ENCODE measurements at regions not wholly inside any gene's neighbourhood (a gene's known extent, or its start where the extent isn't known, plus 50 kb on each side); places are given as distances from the start of the nearest gene placed in this dataset.

GRCh38 chr2:219851169-219851568 is 223.7 kb downstream of the SLC4A3 start:
- H3K27me3 ChIP-seq: no peaks in the 10 kb centered on the region
- no peak overlapping the region for H3K4me3 ChIP-seq
- H3K36me3 ChIP-seq (replicated peaks in 1 of 2; ENCODE audit: insufficient read depth in 1 of 2, low read depth in 2 of 2): no peaks in the 10 kb centered on the region
- H3K9me3 ChIP-seq: no peaks in the 10 kb centered on the region
- intact Hi-C loops (cut with DNase I): no loop called here
- 50% methylated on average over 5 to 6 of the region's 6 CpGs for WGBS, 2 donors
- DNase-seq: no peak
- ATAC-seq: no peak
- TF ChIP-seq POLR2A (IDR thresholded peaks at IDR 0.05) (no peak), CTCF (IDR thresholded peaks at IDR 0.05) (no peak)
- no peak overlapping the region for H3K27ac ChIP-seq
- H3K4me1 ChIP-seq: no peaks in the 10 kb centered on the region

- DNase-seq (peak in 1 of 4 donors; percentile 5), ATAC-seq (no peak)
- intact Hi-C loops (cut with DNase I): no loop called here
- Histone ChIP-seq H3K36me3 (replicated peaks in 1 of 2; ENCODE audit: insufficient read depth in 1 of 2, low read depth in 2 of 2) (no peaks in the 10 kb centered on the region), H3K9me3 (no peaks in the 10 kb centered on the region), H3K4me3 (no peak overlapping the region), H3K4me1 (no peaks in the 10 kb centered on the region), H3K27me3 (no peaks in the 10 kb centered on the region), H3K27ac (no peak overlapping the region)
- no peak for TF ChIP-seq POLR2A (IDR thresholded peaks at IDR 0.05)
- no peak for TF ChIP-seq CTCF (IDR thresholded peaks at IDR 0.05)
- WGBS, 2 donors: 17 to 37% methylated on average over 21 to 22 of the region's 22 CpGs
These were observed 224.5 kb downstream of the SLC4A3 start for GRCh38 chr2:219851801-219852481.

- ATAC-seq: no peak
- TF ChIP-seq POLR2A (IDR thresholded peaks at IDR 0.05) (no peak), CTCF (IDR thresholded peaks at IDR 0.05) (no peak)
- no peak overlapping the region for H3K27ac ChIP-seq
- H3K4me3 ChIP-seq: no peak overlapping the region
- H3K36me3 ChIP-seq (replicated peaks in 1 of 2; ENCODE audit: insufficient read depth in 1 of 2, low read depth in 2 of 2): no peaks in the 10 kb centered on the region
- no peaks in the 10 kb centered on the region for H3K27me3 ChIP-seq
- H3K4me1 ChIP-seq: no peaks in the 10 kb centered on the region
- no peak for DNase-seq
- intact Hi-C loops (cut with DNase I): no loop called here
- WGBS, 2 donors: 59 to 73% methylated on average over 12 of the region's 12 CpGs
- no peaks in the 10 kb centered on the region for H3K9me3 ChIP-seq
These were observed 225.2 kb downstream of the SLC4A3 start for GRCh38 chr2:219852626-219853025.

- no peak overlapping the region for H3K4me3 ChIP-seq
- no peak for TF ChIP-seq CTCF (IDR thresholded peaks at IDR 0.05)
- no peak for TF ChIP-seq POLR2A (IDR thresholded peaks at IDR 0.05)
- no peaks in the 10 kb centered on the region for H3K9me3 ChIP-seq
- no peak for ATAC-seq
- H3K27ac ChIP-seq: no peak overlapping the region
- WGBS, 2 donors: 37 to 60% methylated on average over 3 of the region's 3 CpGs
- intact Hi-C loops (cut with DNase I): no loop called here
- H3K27me3 ChIP-seq: no peaks in the 10 kb centered on the region
- H3K4me1 ChIP-seq: no peaks in the 10 kb centered on the region
- H3K36me3 ChIP-seq (replicated peaks in 1 of 2; ENCODE audit: insufficient read depth in 1 of 2, low read depth in 2 of 2): no peaks in the 10 kb centered on the region
- DNase-seq: no peak
These were observed 229.2 kb downstream of the SLC4A3 start for GRCh38 chr2:219856602-219857001.

- no peaks in the 10 kb centered on the region for H3K9me3 ChIP-seq
- ATAC-seq (no peak), DNase-seq (no peak)
- no peak for TF ChIP-seq POLR2A (IDR thresholded peaks at IDR 0.05)
- H3K27me3 ChIP-seq: no peaks in the 10 kb centered on the region
- 55 to 59% methylated on average over 4 of the region's 4 CpGs for WGBS, 2 donors
- H3K27ac ChIP-seq: no peak overlapping the region
- H3K36me3 ChIP-seq (replicated peaks in 1 of 2; ENCODE audit: insufficient read depth in 1 of 2, low read depth in 2 of 2): no peaks in the 10 kb centered on the region
- no peaks in the 10 kb centered on the region for H3K4me1 ChIP-seq
- intact Hi-C loops (cut with DNase I): no loop called here
- no peak overlapping the region for H3K4me3 ChIP-seq
These were observed 230.3 kb downstream of the SLC4A3 start for GRCh38 chr2:219857751-219858150.

All from body of pancreas (tissue), 4 donors.